Endodermal cell (in vitro differentiated cells): ENCODE measurements at regions not wholly inside any gene's neighbourhood (a gene's known extent, or its start where the extent isn't known, plus 50 kb on each side); places are given as distances from the start of the nearest gene placed in this dataset.
A peak's percentile ranks its signal among the peaks of the same experiment; 100 is the strongest.
"Not testable (repeated sequence)": the region's sequence is repeated elsewhere in the genome, so short reads cannot be mapped to it uniquely, and the experiment has no call there.

Experiments used
- DNase-seq: peaks from one replicate; pipeline ENCODE4 v3.0.0-alpha.2; 2017
- H3K27ac ChIP-seq: 2 replicates; pipeline ENCODE4 v1.5.1; 2013; ENCODE audit warnings: mild to moderate bottlenecking, low read depth, low read length, moderate library complexity
- H3K27me3 ChIP-seq: 2 replicates; pipeline ENCODE4 v1.6.1; 2013; ENCODE audit warnings: mild to moderate bottlenecking, low read length, moderate library complexity; ENCODE audit not compliant: insufficient read depth, control insufficient read depth, poor library complexity, severe bottlenecking
- H3K36me3 ChIP-seq: 2 replicates; pipeline ENCODE4 v1.7.0; 2013; ENCODE audit warnings: mild to moderate bottlenecking, low read length, moderate library complexity; ENCODE audit not compliant: control insufficient read depth, insufficient read depth
- H3K4me1 ChIP-seq: one replicate; pipeline ENCODE4 v1.7.0; 2013; ENCODE audit warnings: low read length; ENCODE audit not compliant: control insufficient read depth, insufficient read depth
- H3K4me3 ChIP-seq: 2 replicates; pipeline ENCODE4 v1.5.1; 2013; ENCODE audit warnings: mild to moderate bottlenecking, low read length, moderate library complexity
- H3K9ac ChIP-seq: 2 replicates; pipeline ENCODE4 v1.6.1; 2013; ENCODE audit warnings: mild to moderate bottlenecking, low read length, moderate library complexity; ENCODE audit not compliant: poor library complexity, severe bottlenecking; ENCODE audit errors: extremely low read depth
- H3K9me3 ChIP-seq: 2 replicates; pipeline ENCODE4 v1.6.1; 2013; ENCODE audit warnings: mild to moderate bottlenecking, low read length, moderate library complexity; ENCODE audit not compliant: control insufficient read depth
- H3K27ac Mint-ChIP-seq: 2 replicates; pipeline ENCODE4 v1.8.0; 2020; ENCODE audit warnings: mixed read lengths
- H3K27me3 Mint-ChIP-seq: 2 replicates; pipeline ENCODE4 v1.8.0; 2021; ENCODE audit warnings: mild to moderate bottlenecking, mixed read lengths; ENCODE audit not compliant: insufficient read depth
- H3K36me3 Mint-ChIP-seq: 2 replicates; pipeline ENCODE4 v1.8.0; 2020; ENCODE audit warnings: low read depth, mixed read lengths
- H3K4me1 Mint-ChIP-seq: 2 replicates; pipeline ENCODE4 v1.8.0; 2020; ENCODE audit warnings: mixed read lengths
- H3K4me3 Mint-ChIP-seq: 2 replicates; pipeline ENCODE4 v1.8.0; 2020; ENCODE audit warnings: mild to moderate bottlenecking, moderate library complexity, mixed read lengths
- H3K9me3 Mint-ChIP-seq: 2 replicates; pipeline ENCODE4 v1.8.0; 2020; ENCODE audit warnings: mild to moderate bottlenecking, mixed read lengths
- WGBS, 2 experiments: methylation state at CpG; one replicate each; pipeline versions ENCODE4 v1.1.5 to v1.1.7; 2013; ENCODE audit warnings: missing lambda C conversion rate in 2 of 2, mixed read lengths in 1 of 2; ENCODE audit not compliant: insufficient coverage in 1 of 2, insufficient read length in 1 of 2; 5-methylcytosine and 5-hydroxymethylcytosine counted together
- TF ChIP-seq, protein P1 (sequence below): fragments of 200-600 bp; sonication (generic); conservative IDR thresholded peaks from 2 replicates; pipeline ENCODE4 v1.5.0; 2021; ENCODE audit warnings: antibody characterized with exemption, mild to moderate bottlenecking

DNA sequence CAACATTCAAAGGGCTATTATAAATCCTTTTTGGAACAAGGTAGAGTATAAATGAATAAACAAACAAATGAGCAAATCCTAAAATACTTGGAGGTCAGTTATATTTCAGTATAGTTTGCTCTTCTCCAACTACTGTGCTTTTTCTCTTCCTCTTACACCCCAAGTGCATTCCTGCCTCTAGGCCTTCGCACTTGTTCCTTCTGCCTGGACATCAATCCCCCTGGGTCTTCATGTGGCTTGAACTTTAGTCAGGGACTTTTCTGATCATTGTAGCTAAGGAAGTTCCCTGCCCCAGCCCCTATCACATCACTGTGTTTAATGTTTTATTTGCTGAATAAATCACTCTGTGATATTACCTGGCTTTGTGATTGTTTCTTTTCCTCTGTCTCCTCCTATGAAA, 418.2 kb upstream of the HNRNPA3 start:
- Histone ChIP-seq H3K27ac (no peak overlapping the region), H3K9ac (no peak overlapping the region), H3K36me3 (no peaks in the 10 kb centered on the region), H3K4me1 (no peaks in the 10 kb centered on the region), H3K9me3 (peaks cover 11% of the 10 kb centered on the region), H3K27me3 (no peaks in the 10 kb centered on the region), H3K4me3 (peak overlapping the region; percentile 46)
- Mint-ChIP-seq H3K4me1 (peaks cover 11% of the 10 kb centered on the region), H3K27ac (no peak overlapping the region), H3K27me3 (no peaks in the 10 kb centered on the region), H3K4me3 (no peak overlapping the region), H3K9me3 (peaks cover 15% of the 10 kb centered on the region), H3K36me3 (no peaks in the 10 kb centered on the region)
- TF ChIP-seq, protein P1, sequence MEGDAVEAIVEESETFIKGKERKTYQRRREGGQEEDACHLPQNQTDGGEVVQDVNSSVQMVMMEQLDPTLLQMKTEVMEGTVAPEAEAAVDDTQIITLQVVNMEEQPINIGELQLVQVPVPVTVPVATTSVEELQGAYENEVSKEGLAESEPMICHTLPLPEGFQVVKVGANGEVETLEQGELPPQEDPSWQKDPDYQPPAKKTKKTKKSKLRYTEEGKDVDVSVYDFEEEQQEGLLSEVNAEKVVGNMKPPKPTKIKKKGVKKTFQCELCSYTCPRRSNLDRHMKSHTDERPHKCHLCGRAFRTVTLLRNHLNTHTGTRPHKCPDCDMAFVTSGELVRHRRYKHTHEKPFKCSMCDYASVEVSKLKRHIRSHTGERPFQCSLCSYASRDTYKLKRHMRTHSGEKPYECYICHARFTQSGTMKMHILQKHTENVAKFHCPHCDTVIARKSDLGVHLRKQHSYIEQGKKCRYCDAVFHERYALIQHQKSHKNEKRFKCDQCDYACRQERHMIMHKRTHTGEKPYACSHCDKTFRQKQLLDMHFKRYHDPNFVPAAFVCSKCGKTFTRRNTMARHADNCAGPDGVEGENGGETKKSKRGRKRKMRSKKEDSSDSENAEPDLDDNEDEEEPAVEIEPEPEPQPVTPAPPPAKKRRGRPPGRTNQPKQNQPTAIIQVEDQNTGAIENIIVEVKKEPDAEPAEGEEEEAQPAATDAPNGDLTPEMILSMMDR = peak; percentile 54
- DNase-seq = no peak
- WGBS, 2 experiments = 71 to 100% methylated on average over 1 of the region's 1 CpG

DNA sequence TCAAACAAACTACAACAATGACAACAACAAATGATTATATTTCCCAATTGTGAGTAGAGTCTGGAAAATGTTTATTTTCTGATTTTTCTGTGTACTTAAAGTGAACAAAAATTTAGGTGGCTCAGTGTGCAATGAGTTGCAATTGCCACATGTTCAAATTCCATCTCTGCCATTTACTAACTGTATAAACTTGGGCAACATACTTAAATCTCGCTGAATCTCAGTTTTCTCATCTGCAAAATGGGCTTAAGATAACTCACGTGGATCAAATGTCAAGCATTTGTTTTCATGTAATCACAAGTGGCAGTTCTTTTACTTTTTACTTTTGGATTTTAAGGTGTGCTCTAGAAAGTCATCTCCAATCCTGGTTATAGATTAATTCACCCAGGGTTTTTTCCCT, 416.8 kb upstream of the HNRNPA3 start:
- Mint-ChIP-seq H3K4me3 (no peak overlapping the region), H3K27ac (no peak overlapping the region), H3K4me1 (peaks cover 11% of the 10 kb centered on the region), H3K27me3 (no peaks in the 10 kb centered on the region), H3K36me3 (no peaks in the 10 kb centered on the region), H3K9me3 (peaks cover 15% of the 10 kb centered on the region)
- H3K9me3 ChIP-seq = peaks cover 11% of the 10 kb centered on the region
- H3K9ac ChIP-seq = no peak overlapping the region
- no peaks in the 10 kb centered on the region for H3K27me3 ChIP-seq
- no peak overlapping the region for H3K27ac ChIP-seq
- no peaks in the 10 kb centered on the region for H3K36me3 ChIP-seq
- no peaks in the 10 kb centered on the region for H3K4me1 ChIP-seq
- 87 to 94% methylated on average over 2 of the region's 2 CpGs for WGBS, 2 experiments
- H3K4me3 ChIP-seq = peak overlapping the region; percentile 57
- TF ChIP-seq, protein P1 = no peak
- no peak for DNase-seq

DNA sequence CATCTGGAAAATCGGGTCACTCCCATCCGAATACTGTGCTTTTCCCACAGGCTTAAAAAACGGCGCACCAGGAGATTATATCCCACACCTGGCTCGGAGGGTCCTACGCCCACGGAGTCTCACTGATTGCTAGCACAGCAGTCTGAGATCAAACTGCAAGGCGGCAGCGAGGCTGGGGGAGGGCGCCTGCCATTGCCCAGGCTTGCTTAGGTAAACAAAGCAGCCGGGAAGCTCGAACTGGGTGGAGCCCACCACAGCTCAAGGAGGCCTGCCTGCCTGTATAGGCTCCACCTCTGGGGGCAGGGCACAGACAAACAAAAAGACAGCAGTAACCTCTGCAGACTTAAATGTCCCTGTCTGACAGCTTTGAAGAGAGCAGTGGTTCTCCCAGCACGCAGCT, 415.9 kb upstream of the HNRNPA3 start:
- not testable (repeated sequence) for H3K27me3 ChIP-seq, H3K4me3 ChIP-seq, H3K36me3 Mint-ChIP-seq, H3K27me3 Mint-ChIP-seq, H3K27ac ChIP-seq, H3K27ac Mint-ChIP-seq, H3K4me3 Mint-ChIP-seq, H3K9ac ChIP-seq, DNase-seq, H3K4me1 ChIP-seq, H3K36me3 ChIP-seq
- Mint-ChIP-seq H3K4me1 (peaks cover 11% of the 10 kb centered on the region), H3K9me3 (peaks cover 15% of the 10 kb centered on the region)
- peaks cover 11% of the 10 kb centered on the region for H3K9me3 ChIP-seq
- 93 to 94% methylated on average over 3 to 12 of the region's 13 CpGs for WGBS, 2 experiments

DNA sequence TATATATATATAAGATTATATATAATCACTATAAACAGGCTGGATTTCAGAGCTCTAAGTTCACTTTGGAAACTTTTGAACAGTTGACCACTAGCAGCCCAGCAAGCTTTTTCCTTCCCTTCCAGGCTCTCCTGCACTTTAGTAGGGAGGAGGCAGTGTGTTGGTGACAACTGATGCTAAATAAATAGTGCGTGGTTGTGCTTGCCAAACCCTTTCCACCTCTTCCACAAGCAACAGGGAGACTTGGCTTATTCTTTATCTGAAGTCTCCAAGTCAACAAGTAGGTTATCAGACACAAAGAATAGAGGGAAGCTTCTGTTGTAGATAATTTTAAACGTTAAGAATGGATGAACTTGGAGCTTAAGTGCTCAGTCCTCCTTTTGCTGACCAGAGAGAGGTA, 408.2 kb upstream of the HNRNPA3 start:
- 45 to 80% methylated on average over 1 of the region's 2 CpGs for WGBS, 2 experiments
- H3K4me3 ChIP-seq = no peak overlapping the region
- H3K9me3 Mint-ChIP-seq = no peaks in the 10 kb centered on the region
- no peaks in the 10 kb centered on the region for H3K9me3 ChIP-seq
- DNase-seq = no peak
- H3K9ac ChIP-seq = no peak overlapping the region
- peaks cover 6% of the 10 kb centered on the region for H3K4me1 Mint-ChIP-seq
- no peak overlapping the region for H3K27ac Mint-ChIP-seq
- no peaks in the 10 kb centered on the region for H3K36me3 Mint-ChIP-seq
- H3K36me3 ChIP-seq = no peaks in the 10 kb centered on the region
- H3K27ac ChIP-seq = no peak overlapping the region
- TF ChIP-seq, protein P1 = no peak
- H3K4me3 Mint-ChIP-seq = no peak overlapping the region
- H3K27me3 ChIP-seq = no peaks in the 10 kb centered on the region
- no peaks in the 10 kb centered on the region for H3K27me3 Mint-ChIP-seq
- H3K4me1 ChIP-seq = peaks cover 4% of the 10 kb centered on the region
